RCC 7860 (cell line): ENCODE measurements at regions not wholly inside any gene's neighbourhood (a gene's known extent, or its start where the extent isn't known, plus 50 kb on each side); places are given as distances from the start of the nearest gene placed in this dataset.
"Not testable (repeated sequence)": the region's sequence is repeated elsewhere in the genome, so short reads cannot be mapped to it uniquely, and the experiment has no call there.

Source experiments
- DNase-seq: peaks from one replicate; pipeline ENCODE4 v3.0.0-alpha.2; 2015; ENCODE audit warnings: low spot score
- FAIRE-seq: peaks from 2 replicates; lab custom pipeline; 2012; peaks lifted over from hg19 to GRCh38; lab: Jason Lieb, UNC

DNA sequence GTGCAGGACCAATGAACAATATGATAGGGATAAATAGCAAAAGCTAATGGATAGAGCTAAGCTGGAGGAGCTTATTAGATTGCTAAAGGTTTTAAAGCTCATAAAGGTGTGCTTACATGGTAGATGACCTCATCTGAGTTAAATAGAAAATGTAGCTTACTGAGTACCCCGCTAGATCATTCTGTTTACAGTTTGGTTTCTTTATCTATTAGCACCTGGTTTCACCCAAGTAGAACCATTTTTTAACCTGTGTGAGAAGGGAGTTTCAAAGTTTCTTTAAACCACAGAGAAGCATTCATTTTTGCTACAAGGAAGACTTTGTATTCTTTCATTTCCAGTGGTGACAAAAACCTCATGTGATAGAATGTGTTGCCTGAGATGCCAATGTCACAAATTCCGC, 1778.0 kb downstream of the LRRC4C start:
- FAIRE-seq (no peak), DNase-seq (no peak)

GRCh38 chr11:39678996-39679395, 1780.5 kb downstream of the LRRC4C start:
- no peak for DNase-seq
- FAIRE-seq, result no peak

- no peak for DNase-seq
- FAIRE-seq, result no peak
Measured at GRCh38 chr11:39675171-39675570, 1784.3 kb downstream of the LRRC4C start.

DNA sequence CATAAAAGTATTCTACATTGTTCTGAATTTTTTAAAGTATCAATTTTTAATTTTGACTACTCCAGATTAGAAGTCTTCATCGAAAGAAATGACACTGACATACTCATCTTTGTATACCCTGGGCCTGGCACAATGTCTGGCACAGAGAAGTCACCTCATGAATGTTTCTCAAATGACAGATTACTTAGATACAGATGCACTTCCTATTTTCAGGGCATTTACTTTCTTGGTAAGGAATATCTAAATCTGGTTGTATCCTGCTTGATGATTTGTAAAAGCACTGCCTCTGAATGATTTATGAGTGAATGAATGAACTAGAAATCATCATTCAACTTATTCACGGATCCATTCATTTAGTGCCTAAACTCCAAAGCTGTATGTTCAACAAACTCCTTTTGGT, 1784.7 kb downstream of the LRRC4C start:
- FAIRE-seq (no peak), DNase-seq (no peak)

- no peak for FAIRE-seq
- no peak for DNase-seq
Measured at GRCh38 chr11:39674024-39674423, 1785.4 kb downstream of the LRRC4C start.

- DNase-seq, result no peak
- no peak for FAIRE-seq
Measured at GRCh38 chr11:39668640-39669039, 1790.8 kb downstream of the LRRC4C start.

DNA sequence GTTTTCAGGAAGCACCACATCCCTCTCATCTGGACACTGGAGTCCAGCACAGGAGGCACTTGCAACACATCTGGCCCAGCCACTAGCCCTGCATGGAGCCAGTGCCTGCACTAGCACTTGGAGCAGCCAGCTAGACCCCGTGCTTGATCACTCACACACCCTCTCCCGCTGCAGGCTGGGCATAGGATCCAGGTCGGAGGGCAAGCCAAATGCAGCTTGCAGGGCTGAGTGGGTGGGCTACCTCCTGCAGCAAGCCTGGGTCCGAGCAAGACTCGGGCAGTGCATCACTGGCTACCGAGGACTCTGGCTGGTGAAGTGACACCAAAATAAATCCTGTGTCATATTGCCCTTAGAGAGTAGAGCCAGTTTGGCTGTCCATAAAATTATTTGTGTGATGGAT, 1795.4 kb downstream of the LRRC4C start:
- DNase-seq (no peak), FAIRE-seq (no peak)

GRCh38 chr11:39661890-39662289, 1797.6 kb downstream of the LRRC4C start:
- DNase-seq (no peak), FAIRE-seq (no peak)

DNA sequence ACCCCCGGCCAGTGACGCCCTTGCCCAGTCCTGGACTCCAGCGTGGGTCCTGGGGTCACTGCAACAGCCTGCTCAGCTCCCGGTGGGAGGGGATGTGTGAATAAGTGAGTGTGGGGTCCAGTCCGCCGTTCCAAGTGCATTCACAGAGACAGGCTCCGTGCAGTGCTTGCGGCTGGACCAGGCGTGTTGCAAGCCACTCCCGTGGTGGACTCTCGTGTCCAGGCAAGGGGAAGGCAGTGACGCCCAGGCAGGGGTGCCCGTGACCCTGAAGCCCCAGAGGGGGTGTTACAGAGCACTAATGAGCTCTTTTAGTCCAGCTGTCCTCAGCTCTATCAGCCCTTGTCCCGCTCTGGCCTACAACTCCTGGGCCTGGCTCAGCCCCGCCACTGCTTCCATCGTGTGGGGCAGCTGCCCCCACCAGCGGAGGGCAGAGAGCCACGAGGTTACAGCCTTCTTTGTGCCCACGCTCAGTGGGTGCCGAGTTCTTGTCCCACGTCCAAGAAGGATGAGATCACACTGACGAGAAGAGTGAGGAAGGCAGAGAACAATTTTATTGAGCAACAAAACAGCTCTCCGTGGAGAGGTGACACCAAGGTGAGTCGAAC, 1807.5 kb downstream of the LRRC4C start:
- FAIRE-seq (no peak), DNase-seq (no peak)

DNA sequence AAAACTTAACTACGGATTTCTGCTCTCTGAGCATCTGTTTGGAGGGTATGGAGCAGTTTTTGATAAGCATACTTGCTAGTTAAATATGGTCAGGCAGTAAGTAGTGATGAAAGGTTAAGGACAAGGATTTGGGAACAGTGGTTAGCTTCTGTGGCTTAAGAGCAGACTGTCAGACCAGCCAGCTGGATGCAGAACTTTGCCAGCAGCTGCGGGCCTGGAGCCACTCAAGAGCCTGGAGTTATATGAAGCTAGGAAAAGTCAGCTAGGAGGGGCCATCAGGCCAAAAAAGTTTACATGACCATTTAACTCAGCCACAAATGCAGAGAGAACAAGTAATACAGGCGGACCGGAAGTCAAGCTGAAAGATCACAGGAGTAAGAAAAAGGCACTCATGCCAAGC, 1817.7 kb downstream of the LRRC4C start:
- FAIRE-seq (no peak), DNase-seq (no peak)

DNA sequence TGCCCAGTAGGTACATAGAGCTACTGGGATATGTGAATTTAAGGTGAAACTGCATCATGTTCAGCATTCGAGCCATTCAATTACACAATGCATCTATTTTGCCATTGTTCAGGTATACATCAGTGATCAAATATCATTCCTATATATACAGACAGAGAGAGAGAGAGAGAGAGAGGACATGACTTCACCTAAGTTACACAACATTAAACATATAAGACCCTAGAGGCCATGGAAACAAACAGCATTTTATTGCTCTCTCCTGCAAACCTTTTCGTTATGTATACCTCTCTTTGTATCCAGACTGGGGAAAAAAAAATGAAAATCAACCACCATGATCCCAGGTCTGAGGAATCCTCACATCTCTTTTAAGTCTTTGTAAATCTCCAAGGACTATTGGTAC, 1829.1 kb downstream of the LRRC4C start:
- no peak for DNase-seq

GRCh38 chr11:39628311-39628710, 1831.1 kb downstream of the LRRC4C start:
- no peak for DNase-seq

More for the DNA sequence above, 1829.1 kb downstream of the LRRC4C start:
- FAIRE-seq, result no peak

DNA sequence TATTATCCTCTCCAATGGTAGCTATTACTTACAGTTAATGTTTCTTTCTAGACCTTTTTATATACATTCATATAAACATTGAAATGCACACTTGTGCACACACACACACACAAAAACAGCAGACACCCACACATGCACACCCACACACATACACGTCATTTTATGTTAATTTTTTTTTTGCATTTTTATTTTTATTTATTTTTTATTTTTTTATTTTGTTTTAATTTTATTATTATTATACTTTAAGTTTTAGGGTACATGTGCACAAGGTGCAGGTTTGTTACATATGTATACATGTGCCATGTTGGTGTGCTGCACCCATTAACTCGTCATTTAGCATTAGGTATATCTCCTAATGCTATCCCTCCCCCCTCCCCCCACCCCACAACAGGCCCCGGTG, 1839.1 kb downstream of the LRRC4C start:
- not testable (repeated sequence) for DNase-seq, FAIRE-seq

More at GRCh38 chr11:39628311-39628710, 1831.1 kb downstream of the LRRC4C start:
- FAIRE-seq, result no peak

GRCh38 chr11:39617971-39618370, 1841.5 kb downstream of the LRRC4C start:
- FAIRE-seq, result no peak
- no peak for DNase-seq

- DNase-seq, result no peak
- FAIRE-seq, result no peak
Measured at GRCh38 chr11:39589391-39589790, 1870.1 kb downstream of the LRRC4C start.

GRCh38 chr11:39586036-39586435, 1873.4 kb downstream of the LRRC4C start:
- FAIRE-seq (no peak), DNase-seq (no peak)

- no peak for FAIRE-seq
Measured at GRCh38 chr11:39571081-39571480, 1888.4 kb downstream of the LRRC4C start.

DNA sequence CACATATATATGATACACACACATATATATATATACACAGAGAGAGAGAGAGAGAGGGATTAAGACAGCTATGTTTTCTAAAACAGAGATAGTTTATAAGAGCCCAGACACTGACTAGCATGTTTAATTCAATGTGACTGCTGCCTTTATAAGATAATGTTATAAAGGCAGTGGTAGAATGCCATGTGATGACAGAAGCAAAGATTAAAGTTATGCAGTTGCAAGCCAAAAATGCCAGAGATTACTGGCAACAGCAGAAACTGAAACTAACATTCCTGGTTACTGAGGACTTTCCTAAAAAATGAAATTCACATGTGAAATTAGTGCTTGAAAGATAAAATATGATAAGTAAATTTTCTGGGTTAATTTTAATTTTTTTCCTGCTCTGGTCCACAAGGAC, 1888.9 kb downstream of the LRRC4C start:
- FAIRE-seq, result no peak
- no peak for DNase-seq

More at GRCh38 chr11:39571081-39571480, 1888.4 kb downstream of the LRRC4C start:
- DNase-seq, result no peak

- no peak for FAIRE-seq
- no peak for DNase-seq
Measured at GRCh38 chr11:39569789-39570188, 1889.7 kb downstream of the LRRC4C start.

DNA sequence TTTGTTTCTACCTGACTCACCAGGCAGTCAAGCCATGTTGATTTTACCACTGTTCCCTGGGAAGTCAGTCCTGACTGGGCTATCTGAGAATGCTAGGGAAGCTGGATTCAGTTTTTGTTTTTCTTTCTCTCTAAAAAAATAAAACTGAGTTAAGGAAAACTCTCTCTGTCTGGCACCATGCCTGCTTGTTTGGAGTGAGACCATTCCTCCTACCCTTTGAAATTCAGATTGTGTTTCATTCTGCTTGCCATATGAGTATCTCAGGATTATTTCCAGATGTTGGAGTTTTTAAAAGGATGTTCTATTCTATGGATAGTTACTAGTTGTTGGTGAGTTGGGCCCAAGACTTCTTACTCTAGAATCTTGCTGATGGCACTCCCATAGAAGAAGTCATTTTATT, 1917.0 kb downstream of the LRRC4C start:
- no peak for FAIRE-seq
- no peak for DNase-seq

DNA sequence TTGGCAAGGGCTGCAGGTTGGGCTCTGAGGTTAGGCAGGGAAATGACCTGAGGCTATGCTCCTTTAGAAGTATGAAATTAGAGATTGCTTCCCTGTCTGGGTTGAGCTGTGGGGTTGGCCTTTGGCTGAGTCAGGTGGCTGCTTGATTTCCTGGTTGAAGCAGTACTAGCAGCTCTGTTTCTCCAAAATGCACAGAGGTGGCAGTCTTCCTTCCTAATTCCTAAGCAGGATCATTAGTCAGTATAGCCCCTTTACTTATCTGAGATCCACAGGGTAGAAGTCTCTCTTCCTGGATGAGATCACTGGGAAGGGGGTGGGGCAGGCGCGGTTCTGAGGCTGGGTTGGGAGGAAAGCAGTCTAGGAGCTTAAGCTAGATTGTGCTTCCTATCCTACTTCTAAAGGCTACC, 1917.5 kb downstream of the LRRC4C start:
- FAIRE-seq (no peak), DNase-seq (no peak)

DNA sequence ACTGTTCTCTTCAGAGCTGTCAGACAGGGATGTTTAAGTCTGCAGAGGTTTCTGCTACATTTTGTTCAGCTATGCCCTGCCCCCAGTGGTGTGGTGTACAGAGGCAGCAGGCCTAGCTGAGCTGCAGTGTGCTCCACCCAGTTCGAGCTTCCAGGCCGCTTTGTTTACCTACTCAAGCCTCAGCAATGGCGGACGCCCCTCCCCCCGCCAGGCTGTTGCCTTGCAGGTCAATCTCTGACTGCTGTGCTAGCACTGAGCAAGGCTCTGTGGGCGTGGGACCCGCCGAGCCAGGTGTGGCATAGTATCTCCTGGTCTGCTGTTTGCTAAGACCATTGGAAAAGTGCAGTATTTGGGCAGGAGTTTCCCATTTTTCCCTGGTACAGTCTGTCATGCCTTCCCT, 1923.1 kb downstream of the LRRC4C start:
- FAIRE-seq, DNase-seq: not testable (repeated sequence)
